Choroid plexus epithelial cell (primary cell): ENCODE measurements at regions not wholly inside any gene's neighbourhood (a gene's known extent, or its start where the extent isn't known, plus 50 kb on each side); places are given as distances from the start of the nearest gene placed in this dataset.

ENCODE experiments used
- DNase-seq: peaks from one replicate; pipeline ENCODE4 v3.0.0-alpha.2; 2010; ENCODE audit warnings: low read depth
- H3K4me3 ChIP-seq: 2 replicates; pipeline ENCODE4 v1.5.1; 2011; ENCODE audit warnings: low read depth, mild to moderate bottlenecking, control low read depth, low read length, moderate library complexity
- CTCF ChIP-seq: conservative IDR thresholded peaks from 2 replicates; pipeline ENCODE4 v1.5.1; 2011; ENCODE audit warnings: low read depth, mild to moderate bottlenecking, control low read depth, inconsistent platforms, low read length, moderate library complexity

GRCh38 chr2:212595036-212595654, 56.5 kb upstream of the ERBB4 start:
- peak; percentile 44 for TF ChIP-seq CTCF
- peak; percentile 56 for DNase-seq
- no peak overlapping the region for H3K4me3 ChIP-seq

GRCh38 chr2:212592695-212593094, 54.1 kb upstream of the ERBB4 start:
- TF ChIP-seq CTCF = no peak
- DNase-seq = no peak
- no peak overlapping the region for H3K4me3 ChIP-seq
